GM23338 (cell line): ENCODE measurements at regions not wholly inside any gene's neighbourhood (a gene's known extent, or its start where the extent isn't known, plus 50 kb on each side); places are given as distances from the start of the nearest gene placed in this dataset.

Source experiments
- CREB1 ChIP-seq: fragments of 250-450 bp; sonication (Bioruptor Pico); IDR thresholded peaks from 2 replicates; pipeline ENCODE4 v1.5.0; 2020; ENCODE audit warnings: low read depth, mild to moderate bottlenecking, moderate library complexity
- CTCF ChIP-seq, 2 experiments: fragments of 200-600 bp in 1 of 2; sonication (generic) in 1 of 2; conservative IDR thresholded peaks; 2 replicates each; pipeline versions ENCODE4 v1.5.1 to v1.6.1; 2016 to 2017; ENCODE audit warnings: antibody characterized with exemption in 2 of 2, low read depth in 2 of 2, mild to moderate bottlenecking in 2 of 2, moderate library complexity in 1 of 2
- ETS1 ChIP-seq: IDR thresholded peaks from 2 replicates; pipeline ENCODE4 v1.6.1; 2016; ENCODE audit warnings: antibody characterized with exemption
- EZH2 ChIP-seq: fragments of 200-600 bp; sonication (generic); IDR thresholded peaks from one replicate; pipeline ENCODE4 v1.8.0; 2017; ENCODE audit warnings: antibody characterized with exemption, mild to moderate bottlenecking, low read depth; ENCODE audit not compliant: unreplicated experiment
- EZH2phosphoT487 ChIP-seq: fragments of 200-600 bp; sonication (generic); IDR thresholded peaks from one replicate; pipeline ENCODE4 v1.8.1; 2018; ENCODE audit warnings: antibody characterized with exemption; ENCODE audit not compliant: unreplicated experiment
- JUNB ChIP-seq: IDR thresholded peaks from one replicate; pipeline ENCODE4 v1.6.1; 2016; ENCODE audit warnings: antibody characterized with exemption; ENCODE audit not compliant: unreplicated experiment
- NANOG ChIP-seq: IDR thresholded peaks from 2 replicates; pipeline ENCODE4 v1.6.1; 2016; ENCODE audit warnings: antibody characterized with exemption, borderline replicate concordance
- POLR2AphosphoS5 ChIP-seq: IDR thresholded peaks from 2 replicates; pipeline ENCODE4 v1.6.1; 2016; ENCODE audit warnings: antibody characterized with exemption, low read depth
- REST ChIP-seq: IDR thresholded peaks from one replicate; pipeline ENCODE4 v1.6.1; 2018; ENCODE audit warnings: antibody characterized with exemption; ENCODE audit not compliant: unreplicated experiment
- STAT1 ChIP-seq: IDR thresholded peaks from one replicate; pipeline ENCODE4 v1.6.1; 2016; ENCODE audit warnings: antibody characterized with exemption; ENCODE audit not compliant: unreplicated experiment
- ZNF331 ChIP-seq: fragments of 250-450 bp; sonication (Bioruptor Pico); IDR thresholded peaks from 2 replicates; pipeline ENCODE4 v1.5.0; 2020; ENCODE audit warnings: low read depth, mild to moderate bottlenecking, moderate library complexity
- TF ChIP-seq, protein P1 (sequence below): fragments of 250-450 bp; sonication (Bioruptor Pico); IDR thresholded peaks from 2 replicates; pipeline ENCODE4 v1.5.0; 2020; ENCODE audit warnings: mild to moderate bottlenecking, moderate library complexity

GRCh38 chr10:3363311-3364045 lies 190.9 kb upstream of the PITRM1 start:
- TF ChIP-seq CTCF (conservative IDR thresholded peaks at IDR 0.05; ENCODE audit: low read depth in 2 of 2), result no peak
- no peak for TF ChIP-seq EZH2
- no peak for TF ChIP-seq POLR2AphosphoS5
- TF ChIP-seq JUNB, result no peak
- no peak for TF ChIP-seq EZH2phosphoT487
- no peak for TF ChIP-seq STAT1
- no peak for TF ChIP-seq ETS1
- no peak for TF ChIP-seq ZNF331 (CRISPR knock-in tag)
- no peak for TF ChIP-seq REST
- TF ChIP-seq NANOG, result no peak
- no peak for TF ChIP-seq CREB1
- TF ChIP-seq, protein P1, sequence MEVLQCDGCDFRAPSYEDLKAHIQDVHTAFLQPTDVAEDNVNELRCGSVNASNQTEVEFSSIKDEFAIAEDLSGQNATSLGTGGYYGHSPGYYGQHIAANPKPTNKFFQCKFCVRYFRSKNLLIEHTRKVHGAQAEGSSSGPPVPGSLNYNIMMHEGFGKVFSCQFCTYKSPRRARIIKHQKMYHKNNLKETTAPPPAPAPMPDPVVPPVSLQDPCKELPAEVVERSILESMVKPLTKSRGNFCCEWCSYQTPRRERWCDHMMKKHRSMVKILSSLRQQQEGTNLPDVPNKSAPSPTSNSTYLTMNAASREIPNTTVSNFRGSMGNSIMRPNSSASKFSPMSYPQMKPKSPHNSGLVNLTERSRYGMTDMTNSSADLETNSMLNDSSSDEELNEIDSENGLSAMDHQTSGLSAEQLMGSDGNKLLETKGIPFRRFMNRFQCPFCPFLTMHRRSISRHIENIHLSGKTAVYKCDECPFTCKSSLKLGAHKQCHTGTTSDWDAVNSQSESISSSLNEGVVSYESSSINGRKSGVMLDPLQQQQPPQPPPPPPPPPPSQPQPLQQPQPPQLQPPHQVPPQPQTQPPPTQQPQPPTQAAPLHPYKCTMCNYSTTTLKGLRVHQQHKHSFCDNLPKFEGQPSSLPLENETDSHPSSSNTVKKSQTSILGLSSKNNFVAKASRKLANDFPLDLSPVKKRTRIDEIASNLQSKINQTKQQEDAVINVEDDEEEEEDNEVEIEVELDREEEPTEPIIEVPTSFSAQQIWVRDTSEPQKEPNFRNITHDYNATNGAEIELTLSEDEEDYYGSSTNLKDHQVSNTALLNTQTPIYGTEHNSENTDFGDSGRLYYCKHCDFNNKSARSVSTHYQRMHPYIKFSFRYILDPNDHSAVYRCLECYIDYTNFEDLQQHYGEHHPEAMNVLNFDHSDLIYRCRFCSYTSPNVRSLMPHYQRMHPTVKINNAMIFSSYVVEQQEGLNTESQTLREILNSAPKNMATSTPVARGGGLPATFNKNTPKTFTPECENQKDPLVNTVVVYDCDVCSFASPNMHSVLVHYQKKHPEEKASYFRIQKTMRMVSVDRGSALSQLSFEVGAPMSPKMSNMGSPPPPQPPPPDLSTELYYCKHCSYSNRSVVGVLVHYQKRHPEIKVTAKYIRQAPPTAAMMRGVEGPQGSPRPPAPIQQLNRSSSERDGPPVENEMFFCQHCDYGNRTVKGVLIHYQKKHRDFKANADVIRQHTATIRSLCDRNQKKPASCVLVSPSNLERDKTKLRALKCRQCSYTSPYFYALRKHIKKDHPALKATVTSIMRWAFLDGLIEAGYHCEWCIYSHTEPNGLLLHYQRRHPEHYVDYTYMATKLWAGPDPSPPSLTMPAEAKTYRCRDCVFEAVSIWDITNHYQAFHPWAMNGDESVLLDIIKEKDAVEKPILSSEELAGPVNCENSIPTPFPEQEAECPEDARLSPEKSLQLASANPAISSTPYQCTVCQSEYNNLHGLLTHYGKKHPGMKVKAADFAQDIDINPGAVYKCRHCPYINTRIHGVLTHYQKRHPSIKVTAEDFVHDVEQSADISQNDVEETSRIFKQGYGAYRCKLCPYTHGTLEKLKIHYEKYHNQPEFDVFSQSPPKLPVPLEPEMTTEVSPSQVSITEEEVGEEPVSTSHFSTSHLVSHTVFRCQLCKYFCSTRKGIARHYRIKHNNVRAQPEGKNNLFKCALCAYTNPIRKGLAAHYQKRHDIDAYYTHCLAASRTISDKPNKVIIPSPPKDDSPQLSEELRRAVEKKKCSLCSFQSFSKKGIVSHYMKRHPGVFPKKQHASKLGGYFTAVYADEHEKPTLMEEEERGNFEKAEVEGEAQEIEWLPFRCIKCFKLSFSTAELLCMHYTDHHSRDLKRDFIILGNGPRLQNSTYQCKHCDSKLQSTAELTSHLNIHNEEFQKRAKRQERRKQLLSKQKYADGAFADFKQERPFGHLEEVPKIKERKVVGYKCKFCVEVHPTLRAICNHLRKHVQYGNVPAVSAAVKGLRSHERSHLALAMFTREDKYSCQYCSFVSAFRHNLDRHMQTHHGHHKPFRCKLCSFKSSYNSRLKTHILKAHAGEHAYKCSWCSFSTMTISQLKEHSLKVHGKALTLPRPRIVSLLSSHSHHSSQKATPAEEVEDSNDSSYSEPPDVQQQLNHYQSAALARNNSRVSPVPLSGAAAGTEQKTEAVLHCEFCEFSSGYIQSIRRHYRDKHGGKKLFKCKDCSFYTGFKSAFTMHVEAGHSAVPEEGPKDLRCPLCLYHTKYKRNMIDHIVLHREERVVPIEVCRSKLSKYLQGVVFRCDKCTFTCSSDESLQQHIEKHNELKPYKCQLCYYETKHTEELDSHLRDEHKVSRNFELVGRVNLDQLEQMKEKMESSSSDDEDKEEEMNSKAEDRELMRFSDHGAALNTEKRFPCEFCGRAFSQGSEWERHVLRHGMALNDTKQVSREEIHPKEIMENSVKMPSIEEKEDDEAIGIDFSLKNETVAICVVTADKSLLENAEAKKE (CRISPR knock-in tag), result no peak
